ENCODE measurements at regions not wholly inside any gene's neighbourhood (a gene's known extent, or its start where the extent isn't known, plus 50 kb on each side); places are given as distances from the start of the nearest gene placed in this dataset.

- Mint-ChIP-seq H3K9me3 (ENCODE audit: unreplicated experiment) (peaks cover 11% of the 10 kb centered on the region), H3K4me1 (ENCODE audit: unreplicated experiment) (no peaks in the 10 kb centered on the region), H3K27me3 (ENCODE audit: unreplicated experiment) (no peaks in the 10 kb centered on the region), H3K36me3 (ENCODE audit: unreplicated experiment) (no peaks in the 10 kb centered on the region), H3K4me3 (ENCODE audit: unreplicated experiment) (no peak overlapping the region), H3K27ac (ENCODE audit: unreplicated experiment) (no peak overlapping the region)
- no peak for TF ChIP-seq CTCF (IDR thresholded peaks at IDR 0.05)
- DNase-seq (ENCODE audit: extremely low spot score, unreplicated experiment) = no peak
Measured at GRCh38 chr2:147223119-147223518, 621.7 kb upstream of the ACVR2A start.

- no peak overlapping the region for H3K27ac Mint-ChIP-seq (ENCODE audit: unreplicated experiment)
- peaks cover 11% of the 10 kb centered on the region for H3K9me3 Mint-ChIP-seq (ENCODE audit: unreplicated experiment)
- H3K4me1 Mint-ChIP-seq (ENCODE audit: unreplicated experiment) = no peaks in the 10 kb centered on the region
- H3K27me3 Mint-ChIP-seq (ENCODE audit: unreplicated experiment) = no peaks in the 10 kb centered on the region
- no peak for TF ChIP-seq CTCF (IDR thresholded peaks at IDR 0.05)
- no peak for DNase-seq (ENCODE audit: extremely low spot score, unreplicated experiment)
- no peaks in the 10 kb centered on the region for H3K36me3 Mint-ChIP-seq (ENCODE audit: unreplicated experiment)
- H3K4me3 Mint-ChIP-seq (ENCODE audit: unreplicated experiment) = no peak overlapping the region
Measured at GRCh38 chr2:147222506-147222905, 622.3 kb upstream of the ACVR2A start.

- Mint-ChIP-seq H3K27ac (ENCODE audit: unreplicated experiment) (no peak overlapping the region), H3K4me3 (ENCODE audit: unreplicated experiment) (no peak overlapping the region), H3K4me1 (ENCODE audit: unreplicated experiment) (no peaks in the 10 kb centered on the region), H3K36me3 (ENCODE audit: unreplicated experiment) (no peaks in the 10 kb centered on the region), H3K9me3 (ENCODE audit: unreplicated experiment) (peaks cover 14% of the 10 kb centered on the region), H3K27me3 (ENCODE audit: unreplicated experiment) (no peaks in the 10 kb centered on the region)
- no peak for DNase-seq (ENCODE audit: extremely low spot score, unreplicated experiment)
- TF ChIP-seq CTCF (IDR thresholded peaks at IDR 0.05) = no peak
Measured at GRCh38 chr2:147214914-147215313, 629.9 kb upstream of the ACVR2A start.

- TF ChIP-seq CTCF (IDR thresholded peaks at IDR 0.05) = no peak
- Mint-ChIP-seq H3K4me1 (ENCODE audit: unreplicated experiment) (no peaks in the 10 kb centered on the region), H3K36me3 (ENCODE audit: unreplicated experiment) (no peaks in the 10 kb centered on the region), H3K27me3 (ENCODE audit: unreplicated experiment) (peaks cover 2% of the 10 kb centered on the region), H3K4me3 (ENCODE audit: unreplicated experiment) (no peak overlapping the region), H3K9me3 (ENCODE audit: unreplicated experiment) (no peaks in the 10 kb centered on the region), H3K27ac (ENCODE audit: unreplicated experiment) (no peak overlapping the region)
- DNase-seq (ENCODE audit: extremely low spot score, unreplicated experiment) = no peak
Measured at GRCh38 chr2:147211484-147211883, 633.3 kb upstream of the ACVR2A start.

GRCh38 chr2:147204102-147204501, 640.7 kb upstream of the ACVR2A start:
- no peak for TF ChIP-seq CTCF (IDR thresholded peaks at IDR 0.05)
- DNase-seq (ENCODE audit: extremely low spot score, unreplicated experiment) = no peak
- no peaks in the 10 kb centered on the region for H3K36me3 Mint-ChIP-seq (ENCODE audit: unreplicated experiment)
- H3K9me3 Mint-ChIP-seq (ENCODE audit: unreplicated experiment) = peaks cover 4% of the 10 kb centered on the region
- H3K4me3 Mint-ChIP-seq (ENCODE audit: unreplicated experiment) = no peak overlapping the region
- H3K27ac Mint-ChIP-seq (ENCODE audit: unreplicated experiment) = no peak overlapping the region
- H3K4me1 Mint-ChIP-seq (ENCODE audit: unreplicated experiment) = no peaks in the 10 kb centered on the region
- H3K27me3 Mint-ChIP-seq (ENCODE audit: unreplicated experiment) = peaks cover 5% of the 10 kb centered on the region

All from osteocyte (in vitro differentiated cells).